AG09319 (cell line): ENCODE measurements at regions not wholly inside any gene's neighbourhood (a gene's known extent, or its start where the extent isn't known, plus 50 kb on each side); places are given as distances from the start of the nearest gene placed in this dataset.

ENCODE experiments used
- DNase-seq: peaks from one replicate; pipeline ENCODE4 v3.0.0-alpha.2; 2010; ENCODE audit warnings: low read depth; ENCODE audit errors: extremely low read depth
- TF ChIP-seq, protein P1 (sequence below): IDR thresholded peaks from 2 replicates; pipeline ENCODE4 v1.5.1; 2011; ENCODE audit warnings: low read depth, mild to moderate bottlenecking, inconsistent platforms, low read length, moderate library complexity

DNA sequence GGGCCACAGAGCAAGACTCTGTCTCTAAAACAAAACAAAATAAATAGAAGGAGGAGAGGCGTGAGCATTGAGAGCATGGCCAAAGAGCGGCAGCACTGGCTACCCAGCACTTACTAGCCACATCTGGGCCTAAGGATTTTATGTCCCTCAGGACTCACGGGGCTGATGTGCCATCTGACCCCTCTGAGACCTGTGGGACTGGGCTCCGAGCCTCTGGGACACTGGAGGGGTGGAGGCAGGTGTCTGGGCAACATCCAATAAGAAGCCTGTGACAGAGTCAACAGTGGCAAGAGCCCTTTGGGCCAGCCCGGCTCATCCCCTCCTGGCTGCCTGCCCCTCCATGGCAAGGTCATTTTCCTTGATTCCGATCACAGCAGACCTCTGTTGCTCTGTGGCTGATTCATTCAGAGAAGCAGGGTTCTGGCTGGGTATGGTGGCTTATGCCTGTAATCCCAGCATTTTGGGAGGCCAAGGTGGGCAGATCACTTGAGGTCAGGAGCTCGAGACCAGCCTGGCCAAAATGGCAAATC is 60.7 kb downstream of the RRM2 start:
- TF ChIP-seq, protein P1, sequence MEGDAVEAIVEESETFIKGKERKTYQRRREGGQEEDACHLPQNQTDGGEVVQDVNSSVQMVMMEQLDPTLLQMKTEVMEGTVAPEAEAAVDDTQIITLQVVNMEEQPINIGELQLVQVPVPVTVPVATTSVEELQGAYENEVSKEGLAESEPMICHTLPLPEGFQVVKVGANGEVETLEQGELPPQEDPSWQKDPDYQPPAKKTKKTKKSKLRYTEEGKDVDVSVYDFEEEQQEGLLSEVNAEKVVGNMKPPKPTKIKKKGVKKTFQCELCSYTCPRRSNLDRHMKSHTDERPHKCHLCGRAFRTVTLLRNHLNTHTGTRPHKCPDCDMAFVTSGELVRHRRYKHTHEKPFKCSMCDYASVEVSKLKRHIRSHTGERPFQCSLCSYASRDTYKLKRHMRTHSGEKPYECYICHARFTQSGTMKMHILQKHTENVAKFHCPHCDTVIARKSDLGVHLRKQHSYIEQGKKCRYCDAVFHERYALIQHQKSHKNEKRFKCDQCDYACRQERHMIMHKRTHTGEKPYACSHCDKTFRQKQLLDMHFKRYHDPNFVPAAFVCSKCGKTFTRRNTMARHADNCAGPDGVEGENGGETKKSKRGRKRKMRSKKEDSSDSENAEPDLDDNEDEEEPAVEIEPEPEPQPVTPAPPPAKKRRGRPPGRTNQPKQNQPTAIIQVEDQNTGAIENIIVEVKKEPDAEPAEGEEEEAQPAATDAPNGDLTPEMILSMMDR: no peak

GRCh38 chr2:10184421-10184820 is 61.9 kb downstream of the RRM2 start:
- TF ChIP-seq, protein P1: no peak

More for the DNA sequence above, 60.7 kb downstream of the RRM2 start:
- DNase-seq: no peak

GRCh38 chr2:10185046-10185445 is 62.5 kb downstream of the RRM2 start:
- TF ChIP-seq, protein P1: no peak
- DNase-seq: no peak

More at GRCh38 chr2:10184421-10184820, 61.9 kb downstream of the RRM2 start:
- DNase-seq: no peak

GRCh38 chr2:10185755-10186154 is 63.2 kb downstream of the RRM2 start:
- TF ChIP-seq, protein P1: no peak
- no peak for DNase-seq

DNA sequence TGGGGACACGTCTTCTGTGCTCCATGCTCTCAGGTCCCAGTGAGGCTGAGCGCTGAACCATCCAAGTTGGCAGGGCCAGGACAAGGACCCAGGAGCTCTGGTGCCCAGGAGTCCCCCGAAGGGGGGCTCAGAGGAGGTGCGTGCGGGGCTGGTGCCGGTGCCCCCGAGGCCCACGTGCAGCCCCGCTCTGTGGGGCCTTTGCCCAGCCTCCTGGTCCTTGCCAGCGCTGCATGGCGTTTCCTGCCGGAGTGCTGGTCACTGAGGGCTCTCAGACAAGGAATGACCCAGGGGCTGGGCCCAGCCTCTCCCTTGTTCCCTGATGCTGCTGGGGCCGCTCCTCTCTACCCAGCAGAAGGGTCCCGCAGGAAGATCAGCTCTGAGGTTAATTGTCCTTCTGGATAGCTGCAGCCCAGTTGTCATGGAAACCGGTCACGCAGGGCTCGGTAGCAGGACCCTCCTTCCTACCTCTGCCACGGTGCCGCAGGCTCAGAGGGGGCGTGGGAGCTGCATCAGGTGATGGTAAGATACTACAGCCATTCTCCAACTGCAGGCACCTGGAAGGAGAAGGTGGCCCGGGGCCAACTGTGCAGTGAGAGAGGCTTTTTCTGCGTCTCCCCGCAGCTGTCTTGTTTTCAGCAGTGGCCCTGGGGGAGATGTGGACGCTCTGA is 64.5 kb downstream of the RRM2 start:
- TF ChIP-seq, protein P1: no peak

GRCh38 chr2:10187661-10188060 is 65.1 kb downstream of the RRM2 start:
- TF ChIP-seq, protein P1: no peak
- no peak for DNase-seq

More for the DNA sequence above, 64.5 kb downstream of the RRM2 start:
- no peak for DNase-seq

- TF ChIP-seq, protein P1: no peak; the same call in none of the 2 replicates
- no peak for DNase-seq
Measured at GRCh38 chr2:10188211-10188610, 65.7 kb downstream of the RRM2 start.
